GM19372 (cell line): ENCODE measurements at regions not wholly inside any gene's neighbourhood (a gene's known extent, or its start where the extent isn't known, plus 50 kb on each side); places are given as distances from the start of the nearest gene placed in this dataset.

ENCODE experiments used
- ATAC-seq: cut with Tn5 transposase; IDR thresholded peaks from one replicate; pipeline ENCODE4 v1.9.1; 2021; ENCODE audit warnings: mild to moderate bottlenecking, low read depth, moderate library complexity; ENCODE audit not compliant: unreplicated experiment

DNA sequence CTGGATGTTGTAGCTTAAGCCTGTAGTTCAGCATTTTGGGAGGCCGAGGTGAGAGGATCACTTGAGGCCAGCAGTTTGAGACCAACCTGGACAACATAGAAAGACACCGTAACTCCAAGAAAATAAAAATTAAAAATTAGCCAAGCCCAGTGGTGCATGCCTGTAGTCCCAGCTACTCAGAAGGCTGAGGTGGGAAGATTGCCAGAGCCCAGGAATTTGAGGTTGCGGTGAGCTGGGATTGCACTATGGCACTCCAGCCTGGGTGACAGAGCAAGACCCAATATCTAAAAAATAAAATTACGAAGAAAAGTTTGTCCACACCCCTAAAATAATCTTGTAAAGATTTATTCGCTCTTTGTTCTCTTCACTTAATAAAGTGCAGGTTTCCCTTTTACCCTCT lies 951.0 kb downstream of the TYW1 start:
- ATAC-seq, result no peak

DNA sequence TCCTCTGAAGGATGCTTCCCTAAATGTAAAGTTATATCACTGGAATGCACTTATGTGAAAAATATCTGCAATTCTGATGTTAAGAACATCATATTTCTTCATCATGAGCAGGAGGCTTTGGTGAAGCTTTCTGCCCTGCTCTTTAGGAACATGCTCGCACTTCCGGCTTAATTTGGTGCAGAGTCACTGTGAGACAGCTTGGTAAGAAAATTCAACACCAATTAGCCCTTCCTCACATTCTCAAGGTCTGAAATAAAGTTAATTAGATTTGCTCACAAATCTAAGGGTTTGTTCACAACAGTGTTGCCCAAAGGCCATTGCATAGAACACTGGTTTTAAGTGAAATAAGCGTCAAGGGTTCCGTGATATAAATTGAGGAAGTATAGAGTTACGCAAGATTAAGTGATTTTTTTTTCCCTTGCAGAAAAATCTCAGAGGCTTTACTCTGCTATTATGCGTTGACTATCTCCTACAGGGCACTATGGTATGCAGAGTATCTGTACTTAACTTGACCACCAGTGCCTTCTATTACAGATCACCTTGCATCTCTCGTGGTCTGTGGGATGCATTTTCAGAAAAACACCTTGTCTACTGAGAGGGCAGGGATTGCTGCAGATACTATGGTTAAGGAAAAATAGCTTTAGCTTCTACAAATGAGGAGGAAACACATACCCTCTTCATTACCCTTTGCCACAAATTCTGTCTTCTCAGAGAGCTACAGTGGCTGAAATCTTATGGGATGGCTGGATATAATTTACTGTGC lies 953.9 kb downstream of the TYW1 start:
- ATAC-seq, result no peak

DNA sequence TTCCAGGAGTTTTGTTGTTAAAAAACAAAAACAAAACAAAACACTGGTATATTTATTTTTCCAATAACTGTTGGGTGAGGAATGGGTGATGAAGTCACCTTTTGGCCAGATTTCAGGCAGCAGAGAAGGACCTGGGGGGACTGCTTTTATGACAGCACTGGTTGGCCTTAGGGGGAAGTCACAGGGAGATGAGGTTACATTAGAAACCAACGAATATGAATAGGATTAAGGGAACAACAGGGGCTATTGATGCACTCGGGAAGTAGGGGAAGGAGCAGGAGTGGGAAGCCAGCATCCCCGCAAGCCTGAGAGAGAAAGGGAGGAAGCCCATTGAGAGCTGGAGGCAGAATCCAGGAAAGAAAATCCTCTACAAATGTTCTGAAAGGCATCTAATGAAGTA lies 958.4 kb downstream of the TYW1 start:
- ATAC-seq, result no peak

DNA sequence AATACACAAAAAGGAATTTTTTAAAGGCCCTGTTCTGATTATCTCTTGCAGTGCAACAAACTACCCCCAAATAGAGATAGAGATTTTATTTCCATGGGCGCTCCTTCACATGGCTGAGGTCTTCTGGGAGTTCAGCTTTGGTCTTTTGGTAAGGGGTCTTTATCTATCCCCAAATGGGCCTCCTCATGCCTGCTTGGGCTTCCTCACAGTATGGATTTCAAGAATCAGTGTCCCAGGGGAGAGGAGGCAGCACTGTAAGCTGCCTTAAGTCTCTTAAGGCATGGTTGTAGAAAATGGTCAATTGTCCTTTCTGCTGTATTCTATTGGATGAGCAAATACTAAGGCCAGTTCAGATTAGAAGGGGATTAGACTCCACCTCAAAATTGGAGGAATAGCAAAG lies 966.2 kb downstream of the TYW1 start:
- ATAC-seq, result no peak

DNA sequence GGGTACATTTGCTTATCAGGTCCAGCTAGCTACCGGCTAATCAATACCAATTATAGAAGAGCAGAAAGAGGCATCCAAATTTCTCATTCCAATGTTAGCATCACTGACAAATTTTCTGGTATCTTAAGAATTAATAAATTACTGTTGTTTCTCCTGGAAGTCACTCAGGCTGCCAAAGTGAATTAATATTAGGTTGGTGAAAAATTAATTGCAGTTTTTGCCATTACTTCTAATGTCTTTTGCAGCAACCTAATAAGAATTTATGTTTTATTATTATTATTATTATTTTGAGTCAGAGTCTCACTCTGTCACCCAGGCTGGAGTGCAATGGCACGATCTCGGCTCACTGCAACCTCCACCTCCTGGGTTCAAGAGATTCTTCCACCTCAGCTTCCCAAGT lies 979.9 kb downstream of the TYW1 start:
- no peak for ATAC-seq

DNA sequence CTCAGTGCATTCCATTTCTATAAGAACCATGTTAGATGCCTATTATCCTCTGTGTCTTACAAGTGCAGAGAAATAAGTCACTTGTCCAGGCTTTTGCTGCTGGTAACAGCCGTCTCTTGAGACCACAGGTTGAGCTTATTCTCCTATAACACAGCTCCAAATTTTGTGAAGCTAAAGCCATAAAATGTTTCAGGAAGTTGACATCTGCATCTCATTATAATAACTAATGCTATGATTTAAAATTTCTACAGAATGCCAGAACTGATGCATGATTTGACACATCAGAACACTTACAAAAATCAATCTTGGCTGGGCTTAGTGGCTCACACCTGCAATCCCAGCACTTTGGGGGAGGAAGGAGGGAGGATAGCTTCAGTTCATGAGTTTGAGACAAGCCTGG lies 986.9 kb downstream of the TYW1 start:
- ATAC-seq, result no peak

DNA sequence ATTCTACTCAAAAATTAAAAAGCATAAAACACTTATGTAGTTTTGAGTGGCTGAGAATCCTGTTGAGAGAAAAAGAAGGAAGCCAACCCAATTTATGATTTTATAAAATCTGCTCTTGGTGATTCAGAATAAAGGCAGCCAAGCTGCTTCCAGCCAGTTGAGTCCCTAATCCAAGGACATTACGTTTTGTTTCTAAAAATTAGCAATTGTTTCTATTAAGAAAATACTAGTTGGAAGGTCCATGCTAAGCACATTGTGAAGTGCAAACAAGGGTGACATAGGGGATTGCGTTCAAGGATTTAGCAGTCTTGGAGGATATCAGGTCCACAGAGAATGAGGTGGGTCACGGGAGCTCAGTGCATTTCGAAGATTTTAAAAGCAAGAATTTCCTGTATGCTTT lies 987.7 kb downstream of the TYW1 start:
- no peak for ATAC-seq

DNA sequence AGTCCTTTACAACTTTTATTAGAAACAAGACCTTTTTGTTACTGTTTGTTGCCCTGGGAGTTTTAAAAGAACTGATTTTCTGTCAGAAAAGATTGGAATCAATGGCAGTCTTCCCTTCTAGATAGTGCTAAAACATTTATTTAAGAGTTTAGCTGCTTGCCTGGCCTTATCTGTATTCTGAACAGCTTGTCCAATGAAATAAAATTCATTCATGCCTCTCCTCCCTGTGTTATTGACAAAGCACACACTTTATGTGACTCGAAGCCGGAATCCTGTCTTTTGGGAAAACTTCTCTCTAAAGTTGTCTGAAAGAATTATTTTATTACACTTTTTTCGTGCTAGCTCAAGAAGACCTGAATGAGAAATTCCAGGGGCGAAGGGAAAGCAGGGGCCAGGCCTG lies 992.5 kb downstream of the TYW1 start:
- ATAC-seq, result no peak

DNA sequence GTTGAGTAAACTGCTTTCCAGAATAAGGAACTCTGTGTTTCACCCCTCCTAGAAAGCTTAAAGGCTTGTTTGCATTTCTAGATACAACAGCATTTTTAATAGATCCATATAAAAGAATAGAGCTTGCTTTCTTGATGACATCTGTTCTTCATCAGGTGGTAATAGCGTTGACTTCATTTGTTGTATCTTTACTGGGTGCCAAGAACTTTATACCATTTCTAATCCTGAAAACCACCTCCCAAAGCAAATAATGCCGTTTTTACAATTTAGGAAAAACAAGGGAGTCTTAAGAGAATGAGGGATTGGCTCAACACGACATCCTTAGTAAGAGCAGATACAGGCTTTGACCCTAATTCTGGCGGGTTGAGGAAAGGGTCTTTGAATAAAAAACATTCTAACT lies 993.4 kb downstream of the TYW1 start:
- ATAC-seq, result no peak

DNA sequence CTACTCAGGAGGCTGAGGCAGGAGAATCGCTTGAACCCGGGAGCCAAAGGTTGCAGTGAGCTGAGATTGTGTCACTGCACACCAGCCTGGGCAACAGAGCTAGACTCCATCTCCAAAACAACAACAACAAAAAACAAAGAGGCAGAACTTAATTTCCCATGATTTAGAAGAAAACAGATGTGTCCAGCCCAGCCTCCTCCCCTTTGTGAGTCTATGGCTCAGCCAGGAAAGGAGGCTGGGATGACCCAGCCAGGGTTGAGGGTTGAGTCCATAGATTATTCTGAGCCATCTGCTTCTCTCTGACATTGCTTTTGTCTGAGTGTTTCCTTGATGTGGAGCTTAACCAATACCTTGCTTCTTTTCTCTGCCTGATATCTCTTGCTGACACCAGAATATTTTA lies 994.1 kb downstream of the TYW1 start:
- no peak for ATAC-seq

DNA sequence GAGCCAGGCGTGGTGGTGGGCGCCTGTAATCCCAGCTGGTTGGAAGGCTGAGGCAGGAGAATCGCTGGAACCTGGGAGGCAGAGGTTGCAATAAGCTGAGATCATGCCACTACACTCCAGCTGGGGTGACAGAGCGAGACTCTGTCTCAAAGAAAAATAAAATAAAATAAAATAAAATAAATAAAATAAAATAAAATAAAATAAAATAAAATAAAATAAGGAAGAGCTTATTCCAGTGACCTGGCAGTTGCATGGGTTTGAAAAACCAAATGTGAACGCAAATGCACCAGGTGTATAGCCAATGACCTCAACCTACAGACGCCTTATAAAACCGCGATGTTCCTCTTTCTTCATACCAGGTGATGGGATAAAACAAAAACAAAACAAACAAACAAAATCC lies 995.7 kb downstream of the TYW1 start:
- no peak for ATAC-seq

DNA sequence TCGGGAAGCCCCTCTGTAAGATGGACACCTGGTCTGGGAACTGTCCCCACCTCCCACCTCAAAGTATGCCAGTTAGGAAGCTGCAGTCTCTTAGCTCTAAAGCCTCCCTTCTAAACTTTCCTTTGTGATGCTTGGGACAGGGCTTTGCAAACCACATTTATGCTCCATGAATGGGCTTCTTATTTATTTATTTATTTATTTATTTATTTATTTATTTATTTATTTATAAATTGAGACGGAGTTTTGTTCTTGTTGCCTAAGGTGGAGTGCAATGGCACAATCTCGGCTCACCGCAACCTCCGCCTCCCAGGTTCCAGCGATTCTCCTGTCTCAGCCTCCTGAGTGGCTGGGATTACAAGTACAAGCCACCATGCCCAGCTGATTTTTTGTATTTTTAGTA lies 1009.4 kb downstream of the TYW1 start:
- no peak for ATAC-seq

DNA sequence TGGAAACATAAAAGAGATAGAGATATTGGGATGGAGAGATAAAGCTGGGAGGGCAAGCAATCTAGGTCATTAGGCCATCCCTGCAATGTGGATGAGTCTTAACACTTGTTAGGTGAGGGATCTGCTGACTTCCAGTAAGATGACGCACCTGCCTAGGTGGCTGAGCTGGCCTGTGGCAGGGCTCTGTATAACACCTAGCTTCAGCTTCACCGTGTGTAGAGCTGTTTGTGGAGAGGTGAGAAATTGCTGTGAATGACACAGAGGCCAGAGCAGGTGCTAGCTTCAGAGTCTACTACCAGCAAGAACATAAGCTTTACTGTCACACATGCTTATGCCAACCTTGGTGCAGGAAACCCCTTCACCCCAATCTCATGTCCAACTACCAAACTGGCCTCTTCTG lies 1010.0 kb downstream of the TYW1 start:
- no peak for ATAC-seq

DNA sequence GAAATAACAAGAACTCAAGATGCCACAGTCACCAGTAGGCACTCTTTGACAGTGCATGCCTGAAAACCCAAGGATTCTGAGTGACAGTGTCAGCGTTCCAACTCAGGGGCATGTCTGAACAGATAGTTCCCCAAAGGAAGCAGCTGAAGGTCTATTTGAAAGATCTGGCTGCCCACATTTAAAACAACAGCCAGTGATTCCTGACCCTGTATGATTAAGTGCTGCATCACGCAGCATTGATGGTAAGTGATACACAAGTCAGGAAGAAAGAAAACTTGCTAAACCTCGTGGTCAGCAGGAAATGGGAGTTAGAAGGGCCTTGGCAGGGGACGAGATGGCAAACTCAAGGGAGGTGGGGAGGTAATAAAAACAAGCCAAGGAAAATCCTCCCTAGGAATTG lies 1013.1 kb downstream of the TYW1 start:
- no peak for ATAC-seq

DNA sequence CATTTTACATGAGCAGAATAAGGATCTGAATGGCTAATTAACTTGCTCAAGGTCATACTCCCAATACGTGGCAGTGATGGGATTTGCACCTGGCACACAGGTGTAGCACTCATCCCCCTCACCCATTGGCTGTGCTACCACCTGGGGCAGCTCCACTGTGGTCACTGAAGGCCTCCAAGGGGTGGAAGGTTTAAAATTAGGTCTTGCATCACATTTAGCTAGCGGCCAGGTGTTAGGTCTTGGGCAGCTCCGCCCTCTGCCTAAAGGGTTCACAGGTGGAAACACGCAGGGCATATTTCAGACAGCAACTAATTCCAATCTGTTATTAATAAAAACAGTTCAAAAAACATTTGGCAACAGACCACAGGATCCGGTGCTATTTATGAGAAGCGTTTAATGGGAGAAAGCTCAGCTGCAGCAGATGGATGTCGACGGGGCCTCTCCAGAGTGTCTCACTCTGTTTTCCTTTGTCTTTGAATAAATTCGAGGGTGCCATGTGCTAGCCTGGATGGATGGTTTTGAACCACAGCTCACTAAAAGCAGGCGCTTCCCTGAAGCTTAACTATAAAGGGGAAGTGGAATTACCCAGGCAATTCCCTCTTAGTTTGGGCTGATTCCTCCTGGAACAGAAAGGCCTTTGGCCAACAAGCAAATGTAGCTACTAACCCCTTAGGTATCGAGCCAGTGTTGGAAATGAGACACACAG lies 1017.6 kb downstream of the TYW1 start:
- ATAC-seq, result no peak

DNA sequence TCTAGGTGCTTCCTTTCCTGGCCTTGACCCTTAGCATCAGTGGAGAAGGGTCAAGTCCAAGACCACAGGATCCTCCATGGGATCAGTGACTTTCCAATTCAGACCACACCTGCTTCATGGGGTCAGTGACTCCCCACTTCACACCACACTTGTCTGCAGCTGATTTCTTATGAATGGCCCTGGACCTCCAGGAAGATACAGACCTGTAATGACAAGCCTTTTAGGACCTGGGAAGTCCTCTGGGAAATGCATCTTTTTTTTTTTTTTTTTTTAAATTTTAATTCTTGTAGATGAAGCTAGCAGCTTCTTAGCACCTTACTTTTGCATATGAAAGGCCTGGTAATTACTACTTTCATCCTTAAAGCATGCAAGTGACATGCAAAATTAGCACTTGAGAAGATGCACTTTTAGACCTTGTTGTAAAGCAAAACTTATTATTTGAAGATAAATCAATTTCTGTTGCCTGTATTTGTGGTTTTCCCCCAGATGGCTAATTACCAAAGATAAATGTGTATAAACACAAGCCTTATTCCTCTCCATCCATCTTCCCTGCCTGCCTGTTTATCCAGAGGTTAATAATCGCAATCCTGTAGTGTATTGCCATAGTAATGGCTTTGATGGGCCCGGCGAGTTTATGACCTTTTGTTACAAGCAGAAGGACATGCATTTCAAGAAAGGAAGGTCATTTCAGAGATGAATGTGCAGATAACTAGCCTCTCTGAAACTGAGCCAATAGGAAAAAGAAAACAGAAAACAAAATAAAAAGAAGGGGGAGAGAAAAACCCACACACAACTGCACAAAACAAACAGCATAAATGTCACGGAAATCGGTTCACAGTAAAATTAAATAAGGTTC lies 1018.7 kb downstream of the TYW1 start:
- no peak for ATAC-seq

DNA sequence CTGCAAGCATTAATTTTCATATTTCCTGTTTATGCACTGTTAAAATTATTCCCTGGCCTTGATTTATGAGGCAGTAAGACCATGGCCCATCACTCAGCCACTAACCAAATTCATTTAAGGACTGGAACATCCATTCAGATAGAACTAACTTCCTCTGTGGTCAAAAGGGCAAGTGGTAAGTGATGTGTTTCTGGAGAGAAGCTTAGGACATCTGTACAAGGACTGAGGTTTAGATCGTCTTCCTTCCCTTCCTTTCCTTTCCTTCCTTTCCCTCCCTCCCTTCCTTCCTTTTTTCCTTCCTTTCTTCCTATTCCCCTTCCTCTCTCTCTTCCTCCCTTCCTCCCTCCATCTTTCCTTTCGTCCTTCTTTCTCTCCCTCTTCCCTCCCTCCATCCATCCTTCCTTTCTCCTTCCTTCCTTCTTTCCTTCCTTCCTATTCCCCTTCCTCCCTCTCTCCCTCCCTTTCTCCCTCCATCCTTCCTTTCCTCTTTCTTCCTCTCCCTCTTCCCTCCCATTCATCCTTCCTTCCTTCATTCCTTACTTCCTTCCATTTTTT lies 1019.4 kb downstream of the TYW1 start:
- no peak for ATAC-seq

DNA sequence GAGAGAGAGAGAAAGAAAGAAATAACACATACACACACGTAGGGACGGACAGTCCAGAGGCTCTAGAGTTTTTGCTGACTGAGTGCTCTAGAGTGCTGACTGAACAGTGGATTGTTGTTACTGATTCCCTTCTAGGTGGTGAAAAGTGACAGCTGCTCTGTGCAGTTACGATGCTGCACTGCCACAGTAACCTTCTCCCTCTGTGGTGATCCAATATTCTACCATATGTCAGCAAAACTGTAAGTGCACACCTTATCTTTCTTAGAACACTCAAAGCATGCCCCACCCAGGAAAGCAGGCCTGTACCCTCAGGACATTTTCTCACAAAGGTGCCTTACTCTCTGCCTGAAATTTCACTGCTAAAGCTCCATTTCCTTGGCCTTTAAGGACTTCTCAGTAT lies 1023.5 kb downstream of the TYW1 start:
- no peak for ATAC-seq

DNA sequence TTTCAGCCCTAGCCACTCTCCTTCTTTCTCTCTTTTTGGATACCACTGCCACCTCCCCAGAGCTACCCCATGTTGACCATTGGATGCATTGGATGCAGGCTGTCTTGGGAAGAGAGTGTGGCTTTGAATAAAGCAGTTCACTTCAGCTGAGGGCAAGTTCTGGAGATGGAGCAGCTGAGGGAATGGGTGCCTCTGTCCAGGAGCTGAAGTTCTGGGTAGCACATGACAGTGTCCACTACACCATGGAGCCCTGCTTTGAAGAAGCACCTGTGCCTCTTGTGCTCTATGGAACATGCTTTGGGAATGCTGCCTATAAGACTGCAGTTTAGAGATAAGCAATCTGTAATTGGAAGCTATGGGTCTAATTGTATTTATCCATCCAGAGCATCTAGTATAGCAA lies 1028.7 kb downstream of the TYW1 start:
- no peak for ATAC-seq

DNA sequence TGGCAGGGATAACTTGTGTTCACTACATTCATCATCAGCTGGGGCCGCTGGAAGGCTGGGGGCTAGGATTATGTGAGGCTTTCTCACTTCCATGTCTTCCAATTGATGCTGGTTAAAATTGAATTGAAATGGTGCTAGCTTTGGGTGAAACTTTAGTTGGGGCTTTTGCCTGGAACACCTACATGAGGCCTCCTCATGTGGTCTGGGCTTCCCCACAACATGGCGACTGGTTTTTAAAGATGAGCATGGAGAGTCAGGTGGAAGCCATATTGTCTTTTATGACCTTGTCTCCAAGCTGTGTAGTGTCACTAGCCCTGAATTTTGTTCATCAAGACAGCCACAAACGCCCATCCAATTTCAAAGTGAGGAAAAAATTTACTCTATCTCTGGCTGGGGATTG lies 1033.9 kb downstream of the TYW1 start:
- no peak for ATAC-seq
